GM18909 (cell line): ENCODE measurements at regions not wholly inside any gene's neighbourhood (a gene's known extent, or its start where the extent isn't known, plus 50 kb on each side); places are given as distances from the start of the nearest gene placed in this dataset.
A peak's percentile ranks its signal among the peaks of the same experiment; 100 is the strongest.
"Not testable (repeated sequence)": the region's sequence is repeated elsewhere in the genome, so short reads cannot be mapped to it uniquely, and the experiment has no call there.

Source experiments
- ATAC-seq: cut with Tn5 transposase; IDR thresholded peaks from one replicate; pipeline ENCODE4 v1.9.1; 2021; ENCODE audit warnings: mild to moderate bottlenecking; ENCODE audit not compliant: unreplicated experiment, poor library complexity

DNA sequence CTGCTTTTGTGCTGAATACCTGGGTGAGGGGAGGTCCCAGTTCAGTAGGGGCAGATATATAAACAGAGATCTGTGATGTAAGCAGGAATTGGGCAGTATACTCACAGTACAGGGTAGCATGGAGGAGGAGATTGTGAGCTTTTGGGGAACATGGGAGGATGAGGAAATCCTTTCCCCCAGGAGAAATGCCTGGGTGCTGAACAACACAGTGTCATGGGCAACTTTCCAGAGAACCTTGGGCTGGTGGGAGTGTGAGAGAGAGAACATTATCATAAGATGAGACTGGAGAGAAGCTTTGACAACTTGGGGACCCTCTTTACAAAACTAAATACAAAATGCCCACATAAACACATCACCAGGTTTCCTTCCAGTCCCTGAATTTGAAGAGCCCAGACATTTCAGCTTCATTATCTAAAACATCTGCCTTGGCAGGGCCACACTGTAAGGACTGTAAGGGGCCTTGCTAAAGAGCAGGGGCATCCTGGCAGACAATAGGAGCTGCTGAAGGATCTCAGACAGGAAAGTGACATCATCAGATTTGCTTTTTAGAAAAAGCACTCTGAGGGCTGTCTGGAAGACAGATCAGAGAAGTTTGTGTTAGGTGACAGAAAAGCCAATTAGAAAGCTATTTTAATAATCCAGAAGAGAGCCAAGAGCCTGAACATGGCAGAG lies 105.1 kb upstream of the FOXN2 start:
- ATAC-seq: no peak

DNA sequence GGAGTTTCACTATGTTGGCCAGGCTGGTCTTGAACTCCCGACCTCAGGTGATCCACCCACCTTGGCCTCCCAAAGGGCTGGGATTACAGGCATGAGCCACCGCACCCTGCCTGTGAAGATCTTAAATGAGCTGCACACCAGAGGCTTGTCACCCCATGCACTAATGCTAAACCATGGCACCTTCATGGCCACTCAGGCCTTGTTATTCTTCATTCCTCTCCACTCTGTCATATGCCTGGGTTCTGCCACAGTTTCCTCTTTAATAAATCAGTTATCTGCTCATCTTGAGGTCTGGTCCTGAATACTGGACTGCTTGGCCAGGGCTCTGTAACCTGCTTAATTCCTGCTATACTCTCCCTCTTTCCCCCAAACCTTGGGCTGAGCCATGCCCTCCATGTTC lies 104.3 kb upstream of the FOXN2 start:
- no peak for ATAC-seq

DNA sequence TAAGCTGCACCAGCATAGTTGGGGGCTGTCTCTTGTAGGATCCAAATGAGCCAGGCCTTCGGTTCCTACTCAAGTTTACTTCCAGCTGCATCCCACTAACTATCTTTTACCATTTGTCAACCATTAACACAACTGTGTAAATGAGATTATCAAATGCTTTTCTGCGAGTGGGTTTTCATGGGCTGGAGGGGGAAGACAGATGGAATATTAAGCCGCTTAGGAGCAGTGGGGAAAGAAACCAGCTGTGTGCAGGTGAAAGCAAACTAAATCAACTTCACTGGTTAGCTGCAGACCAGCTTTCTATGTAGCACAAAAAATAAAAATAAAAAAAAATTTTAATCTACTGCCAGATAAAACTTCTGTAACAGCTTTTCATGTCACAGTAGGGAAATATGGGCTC lies 100.8 kb upstream of the FOXN2 start:
- no peak for ATAC-seq

- no peak for ATAC-seq
These were observed 96.3 kb upstream of the FOXN2 start for GRCh38 chr2:48218169-48218568.

- no peak for ATAC-seq
These were observed 95.3 kb upstream of the FOXN2 start for GRCh38 chr2:48219234-48219554.

DNA sequence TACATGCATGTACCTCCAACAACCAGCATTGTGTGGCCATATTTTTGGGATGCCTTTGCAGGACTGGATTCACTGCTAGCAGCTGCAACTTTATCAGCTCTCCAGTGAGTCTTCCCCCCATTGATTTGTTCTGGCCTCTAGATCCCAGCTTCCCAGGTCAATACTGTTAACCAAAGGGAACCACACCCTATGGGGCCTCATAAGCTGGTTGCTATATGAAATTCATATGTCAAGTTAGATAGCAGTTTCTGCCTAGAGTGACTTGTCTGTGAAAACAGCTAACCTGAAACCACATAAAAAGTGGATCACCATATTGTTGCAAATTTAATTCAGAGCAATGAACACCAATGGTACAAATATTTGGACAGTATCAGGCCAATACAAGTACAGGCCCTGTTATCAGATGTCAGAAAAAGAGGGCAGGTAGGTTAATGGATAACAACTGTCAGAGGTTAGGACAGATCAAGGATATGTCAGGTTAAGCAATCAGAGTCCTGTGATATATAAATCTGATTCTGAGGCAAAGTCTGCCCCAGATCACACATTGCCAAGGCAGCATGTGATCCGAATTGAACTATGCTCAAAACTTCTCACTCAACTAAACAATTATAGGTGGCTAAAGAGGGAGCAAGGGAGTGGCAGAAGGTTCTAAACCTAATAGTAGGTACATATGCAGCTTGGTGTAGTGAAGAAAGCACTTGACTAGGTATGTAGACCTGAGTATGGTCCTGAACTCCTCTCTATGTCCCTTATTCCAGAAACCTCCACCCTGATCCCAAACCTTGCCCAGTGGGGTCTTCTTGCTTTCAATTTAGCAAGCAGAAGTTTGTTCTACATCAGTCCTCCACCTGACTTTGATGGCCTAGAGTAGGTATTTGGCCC lies 94.7 kb upstream of the FOXN2 start:
- no peak for ATAC-seq

GRCh38 chr2:48220501-48220900 lies 94.0 kb upstream of the FOXN2 start:
- ATAC-seq: no peak

- ATAC-seq: no peak
These were observed 92.5 kb upstream of the FOXN2 start for GRCh38 chr2:48221846-48222516.

DNA sequence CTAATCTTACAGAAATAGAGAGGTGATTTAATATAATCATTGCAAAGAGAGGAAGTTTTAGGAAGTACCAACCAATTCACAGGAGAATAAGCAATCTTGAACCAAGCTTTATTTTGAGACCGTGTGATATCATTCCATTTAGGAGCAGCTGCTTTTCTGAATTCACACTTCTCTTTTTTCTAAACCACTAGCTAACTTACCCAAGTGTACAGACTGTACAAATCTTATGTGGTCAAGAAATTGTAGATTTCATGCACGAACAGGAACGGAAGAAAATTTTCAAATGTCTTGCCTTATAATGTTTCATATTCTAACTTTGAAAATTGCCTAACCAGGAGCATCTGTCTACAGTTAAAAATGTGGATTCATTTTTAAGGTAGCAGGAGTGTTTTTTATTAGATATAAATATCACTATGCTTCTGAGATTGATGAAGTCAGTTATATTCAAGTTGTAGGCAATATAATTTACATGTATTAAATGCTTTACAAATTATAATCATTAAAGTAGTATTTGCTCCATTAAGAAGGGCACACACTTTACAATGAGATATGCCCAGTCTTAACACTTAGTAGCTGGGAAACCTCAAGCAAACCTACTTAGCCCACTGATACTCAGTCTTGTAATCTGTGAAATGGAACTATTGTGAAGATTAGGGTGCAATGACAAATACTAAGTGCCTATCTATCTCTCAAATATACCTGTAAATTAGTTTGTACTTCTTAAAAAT lies 86.7 kb upstream of the FOXN2 start:
- ATAC-seq: peak; percentile 90

DNA sequence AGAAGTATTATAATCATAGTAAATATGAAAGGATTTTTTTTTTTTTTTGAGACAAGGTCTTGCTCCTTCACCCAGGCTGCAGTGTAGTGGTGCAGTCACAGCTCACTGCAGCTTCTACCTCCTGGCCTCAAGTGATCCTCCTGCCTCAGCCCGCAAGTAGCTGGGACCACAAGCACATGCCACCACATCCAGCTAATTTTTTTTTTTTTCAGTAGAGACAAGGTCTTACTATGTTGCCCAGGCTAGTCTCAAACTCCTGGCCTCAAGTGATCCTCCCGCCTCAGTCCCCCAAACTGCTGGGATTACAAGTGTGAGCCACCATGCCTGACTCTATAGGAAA lies 86.2 kb upstream of the FOXN2 start:
- peak; percentile 52 for ATAC-seq

DNA sequence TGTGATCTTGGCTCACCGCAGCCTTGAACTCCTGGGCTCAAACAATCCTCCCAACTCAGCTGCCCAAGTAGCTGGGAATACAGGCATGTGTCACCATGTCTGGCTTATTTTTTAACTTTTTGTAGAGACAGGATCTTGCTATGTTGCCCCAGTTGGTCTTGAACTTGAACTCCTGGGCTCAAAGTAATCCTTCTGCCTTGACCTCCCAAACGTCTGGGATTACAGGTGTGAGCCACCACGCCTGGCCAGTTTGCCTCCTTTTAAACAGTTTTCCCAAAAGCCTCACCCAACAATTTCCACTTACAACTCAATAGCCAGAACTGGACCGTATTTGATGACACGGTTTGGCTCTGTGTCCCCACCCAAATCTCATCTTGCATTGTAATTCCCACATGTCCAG lies 85.4 kb upstream of the FOXN2 start:
- ATAC-seq: no peak

DNA sequence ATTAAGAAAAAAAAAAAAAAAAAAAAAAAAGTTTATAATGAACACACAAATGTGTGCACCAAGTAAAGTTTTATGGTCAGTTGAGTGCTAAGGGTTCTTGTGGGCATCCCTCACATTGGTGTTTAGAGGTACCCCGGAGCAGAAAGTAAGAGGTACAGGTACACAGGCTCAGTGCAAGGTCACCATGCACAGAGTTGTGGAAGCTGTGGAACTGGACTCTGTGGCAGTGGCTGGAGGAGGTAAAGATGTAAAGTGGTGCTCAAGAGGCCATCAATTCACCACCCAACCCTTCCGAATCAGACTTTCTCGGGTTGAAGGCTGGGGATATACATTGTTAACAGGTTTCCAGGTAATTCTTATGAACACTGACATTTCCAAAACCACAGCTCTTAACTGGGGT lies 83.6 kb upstream of the FOXN2 start:
- no peak for ATAC-seq

- no peak for ATAC-seq
These were observed 82.1 kb upstream of the FOXN2 start for GRCh38 chr2:48232351-48232750.

- ATAC-seq: no peak
These were observed 81.5 kb upstream of the FOXN2 start for GRCh38 chr2:48233005-48233404.

GRCh38 chr2:48233824-48234223 lies 80.7 kb upstream of the FOXN2 start:
- ATAC-seq: not testable (repeated sequence)

- ATAC-seq: no peak
These were observed 79.4 kb upstream of the FOXN2 start for GRCh38 chr2:48235076-48235475.

- no peak for ATAC-seq
These were observed 76.1 kb upstream of the FOXN2 start for GRCh38 chr2:48238381-48238780.

GRCh38 chr2:48240912-48241311 lies 73.6 kb upstream of the FOXN2 start:
- no peak for ATAC-seq

DNA sequence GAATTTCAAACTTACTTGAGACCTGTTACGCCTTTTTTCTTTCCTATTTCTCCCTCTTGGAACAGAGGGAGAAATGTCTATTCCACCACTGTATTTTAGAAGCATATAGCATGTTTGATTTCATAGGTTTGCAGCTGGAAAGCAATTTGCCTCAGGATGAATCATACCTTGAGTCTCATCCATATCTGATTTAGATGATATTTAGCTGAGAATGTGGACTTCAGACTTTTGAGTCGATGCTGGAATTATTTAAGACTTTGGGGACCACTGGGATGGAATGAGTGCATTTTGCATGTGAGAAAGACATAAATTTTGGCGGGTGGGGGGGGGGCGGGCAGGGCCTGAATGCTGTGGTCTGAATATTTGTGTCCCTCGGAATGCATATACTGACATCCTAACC lies 67.3 kb upstream of the FOXN2 start:
- ATAC-seq: no peak

DNA sequence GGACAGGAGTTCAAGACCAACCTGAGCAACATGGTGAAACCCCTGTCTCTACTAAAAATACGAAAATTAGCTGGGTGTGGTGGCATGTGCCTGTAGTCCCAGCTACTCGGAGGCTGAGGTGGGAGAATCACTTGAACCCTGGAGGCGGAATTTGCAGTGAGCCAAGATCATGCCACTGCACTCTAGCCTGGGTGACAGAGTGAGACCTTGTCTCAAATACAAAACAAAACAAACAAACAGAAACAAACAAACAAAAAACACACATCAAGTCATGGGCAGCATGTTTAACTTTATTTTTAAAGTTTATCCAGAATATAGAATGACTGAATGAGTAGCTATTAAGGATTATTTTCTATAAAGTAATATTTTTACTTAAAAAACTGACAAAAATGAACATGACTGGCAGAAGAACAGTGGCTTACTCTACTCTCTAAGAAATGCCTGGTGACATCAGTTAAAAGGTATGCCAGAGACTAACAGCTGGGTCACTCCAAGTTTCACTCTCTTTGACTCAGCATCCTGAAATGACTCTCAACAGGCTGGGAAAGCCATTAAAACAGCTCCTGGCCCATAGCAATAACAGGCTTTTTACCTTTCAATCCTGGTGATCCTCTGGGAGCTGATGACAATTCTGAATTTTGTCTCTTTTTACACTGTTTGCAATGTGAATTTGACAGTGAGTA lies 66.1 kb upstream of the FOXN2 start:
- peak; percentile 82 for ATAC-seq
